HS-27A (cell line): ENCODE measurements at regions not wholly inside any gene's neighbourhood (a gene's known extent, or its start where the extent isn't known, plus 50 kb on each side); places are given as distances from the start of the nearest gene placed in this dataset.
"Not testable (repeated sequence)": the region's sequence is repeated elsewhere in the genome, so short reads cannot be mapped to it uniquely, and the experiment has no call there.

Experiments used
- DNase-seq: peaks from one replicate; pipeline ENCODE4 v3.0.0-alpha.2; 2012; ENCODE audit warnings: low read depth, missing footprints

DNA sequence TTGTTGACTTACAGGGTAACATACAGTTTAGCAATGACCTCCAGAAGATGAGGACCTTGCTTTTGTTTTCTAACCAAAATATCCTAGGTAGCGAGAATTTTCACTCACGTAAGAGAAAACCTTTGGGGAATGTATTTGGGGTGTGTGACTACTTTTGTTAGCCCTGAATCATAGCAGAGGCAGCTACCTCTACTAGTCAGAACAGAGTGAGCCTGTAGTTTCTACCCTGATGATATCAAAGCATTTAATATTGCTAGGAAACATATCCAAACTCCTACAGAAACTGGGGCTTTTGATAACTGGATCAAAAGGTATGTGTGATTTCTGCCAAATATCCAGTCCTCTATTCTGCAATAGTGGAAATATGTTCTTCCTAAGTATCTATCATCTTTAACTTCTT lies 462.6 kb upstream of the ZEB2 start:
- no peak for DNase-seq

DNA sequence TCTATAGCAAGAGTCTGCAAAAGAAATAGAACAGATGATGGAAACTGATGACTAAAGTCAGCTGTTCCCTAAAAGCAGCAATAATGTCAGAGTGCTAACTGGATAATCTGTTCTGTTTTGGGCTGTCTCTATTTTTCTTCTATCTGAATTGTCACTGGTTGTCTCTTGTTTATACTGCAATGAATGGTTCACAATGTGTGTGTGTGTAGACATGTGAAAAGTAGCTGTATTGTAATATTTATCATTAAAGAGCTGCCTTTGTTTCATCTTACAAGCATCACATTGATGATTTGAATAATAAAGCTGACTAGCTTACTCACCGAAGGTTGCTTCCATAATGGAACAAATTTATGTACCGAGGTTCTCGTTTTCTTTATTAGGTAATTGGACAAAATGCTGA lies 456.0 kb upstream of the ZEB2 start:
- no peak for DNase-seq

DNA sequence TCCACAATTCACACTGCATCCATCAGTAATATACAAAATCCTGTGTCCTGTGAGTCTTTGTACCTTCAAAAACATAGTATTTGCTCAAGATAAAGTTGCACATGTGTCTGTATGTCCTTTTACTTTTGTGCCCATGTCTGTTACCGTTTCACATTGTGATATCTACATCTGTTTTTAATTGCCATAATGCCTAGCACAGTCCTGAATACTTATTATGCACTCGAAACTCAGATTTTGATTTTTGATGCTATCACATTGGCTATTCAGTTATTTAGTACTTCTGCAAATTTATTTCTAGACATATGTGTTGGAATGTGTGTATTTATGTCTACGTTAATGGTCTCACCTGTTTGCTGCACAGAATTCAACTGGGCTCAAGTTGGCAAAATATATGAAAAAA lies 452.8 kb upstream of the ZEB2 start:
- DNase-seq: no peak

DNA sequence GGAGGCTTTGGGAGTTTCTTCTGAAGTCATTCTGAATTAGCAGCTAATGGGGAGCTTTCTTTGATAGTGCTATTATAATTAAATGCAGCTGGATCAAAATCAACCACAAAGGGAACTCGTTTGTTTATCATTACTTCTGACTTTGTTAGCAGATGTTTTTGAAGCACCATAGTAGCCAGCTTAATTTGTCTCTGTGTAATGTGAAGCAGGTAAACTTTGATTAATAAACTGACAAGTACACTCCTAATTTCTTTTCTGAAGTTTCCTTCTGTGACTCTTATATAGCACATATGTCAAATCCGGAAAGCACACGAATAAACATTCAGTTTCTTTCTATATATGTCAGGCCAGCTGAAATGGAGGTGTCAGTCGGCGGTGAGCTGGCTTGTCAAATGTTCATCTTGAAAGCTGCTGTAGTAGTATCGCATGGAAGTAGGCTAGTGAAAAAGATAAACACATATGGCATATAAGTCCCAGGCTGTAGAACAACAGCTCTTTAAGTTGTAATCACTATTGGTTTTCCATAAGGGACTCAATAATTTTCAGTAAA lies 451.9 kb upstream of the ZEB2 start:
- no peak for DNase-seq

DNA sequence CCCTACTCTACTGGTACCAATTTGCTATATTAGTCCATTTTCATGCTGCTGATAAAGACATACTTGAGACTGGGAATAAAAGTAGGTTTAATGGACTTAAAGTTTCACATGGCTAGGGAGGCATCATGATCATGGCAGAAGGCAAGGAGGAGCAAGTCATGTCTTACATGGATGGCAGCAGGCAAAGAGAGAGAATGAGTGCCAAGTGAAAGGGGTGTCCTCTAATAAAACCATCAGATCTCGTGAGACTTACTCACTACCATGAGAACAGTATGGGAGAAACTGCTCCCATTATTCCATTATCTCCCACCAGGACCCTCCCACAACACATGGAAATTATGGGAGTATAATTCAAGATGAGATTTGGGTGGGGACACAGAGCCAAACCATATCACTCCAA lies 450.5 kb upstream of the ZEB2 start:
- not testable (repeated sequence) for DNase-seq

DNA sequence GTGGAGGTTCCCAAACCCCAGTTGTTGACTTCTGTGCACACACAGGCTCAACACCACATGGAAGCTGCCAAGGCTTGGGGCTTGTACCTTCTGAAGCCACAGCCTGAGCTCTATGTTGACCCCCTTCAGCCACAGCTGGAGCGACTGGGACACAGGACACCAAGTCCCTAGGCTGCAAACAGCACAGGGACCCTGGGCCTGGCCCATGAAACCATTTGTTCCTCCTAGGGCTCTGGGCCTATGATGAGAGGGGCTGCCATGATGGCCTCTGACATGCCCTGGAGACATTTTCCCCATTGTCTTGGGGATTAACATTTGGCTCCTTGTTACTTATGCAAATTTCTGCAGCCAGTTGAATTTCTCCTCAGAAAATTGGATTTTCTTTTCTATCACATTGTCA lies 449.6 kb upstream of the ZEB2 start:
- not testable (repeated sequence) for DNase-seq

DNA sequence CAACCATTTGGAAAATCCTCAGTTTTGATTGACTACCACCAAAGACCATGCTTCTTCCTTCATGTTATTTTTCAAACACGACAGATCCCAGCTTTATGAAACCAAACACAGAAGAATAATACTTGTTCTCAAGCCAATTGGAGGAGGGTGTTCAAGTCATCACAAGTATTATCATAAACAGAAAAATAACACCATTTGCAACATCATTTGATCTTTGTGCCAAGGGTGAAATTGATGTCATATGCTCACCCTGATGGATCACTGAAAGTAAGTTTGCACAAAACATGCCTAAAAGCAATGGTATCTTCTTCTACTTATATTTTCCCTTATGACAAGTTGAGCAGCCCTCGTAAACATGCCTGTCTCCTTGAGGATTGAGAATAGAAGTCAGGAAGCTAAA lies 448.0 kb upstream of the ZEB2 start:
- no peak for DNase-seq

DNA sequence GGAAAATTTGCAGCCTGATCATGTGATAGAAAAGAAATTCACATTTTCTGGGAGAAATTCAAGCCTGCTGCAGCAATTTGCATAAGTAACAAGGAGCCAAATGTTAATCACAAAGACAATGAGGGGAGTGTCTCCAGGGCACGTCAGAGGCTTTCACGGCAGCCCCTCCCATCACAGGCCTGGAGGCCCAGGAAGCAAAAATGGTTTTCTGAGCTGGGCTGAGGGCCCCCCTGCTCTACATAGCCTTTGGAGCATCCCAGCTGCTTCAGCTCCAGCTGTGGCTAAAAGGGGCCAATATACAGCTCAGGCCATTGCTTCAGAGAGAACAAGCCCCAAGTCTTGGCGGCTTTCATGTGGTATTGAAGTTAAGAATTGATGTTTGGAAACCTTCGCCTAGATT lies 445.3 kb upstream of the ZEB2 start:
- DNase-seq: no peak

DNA sequence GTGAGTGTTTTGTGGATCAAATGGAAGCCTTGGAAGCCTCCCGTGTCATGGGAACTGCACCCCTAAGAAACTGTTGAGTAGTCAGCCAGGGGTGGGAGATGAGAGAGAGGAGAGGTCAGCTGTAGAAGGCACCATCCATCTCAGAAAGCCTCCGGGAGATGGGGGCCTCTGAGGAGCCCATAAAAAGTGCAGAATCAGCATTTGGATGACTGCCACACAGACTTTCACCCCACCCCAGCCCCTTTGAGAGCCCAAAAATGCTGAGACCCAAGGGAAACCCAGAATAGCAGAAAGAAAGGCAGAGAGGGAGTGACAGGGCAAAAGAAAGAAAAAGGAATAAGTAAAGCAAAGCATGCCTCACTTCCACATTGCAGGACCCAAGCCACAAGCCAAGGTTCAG lies 443.1 kb upstream of the ZEB2 start:
- DNase-seq: no peak

DNA sequence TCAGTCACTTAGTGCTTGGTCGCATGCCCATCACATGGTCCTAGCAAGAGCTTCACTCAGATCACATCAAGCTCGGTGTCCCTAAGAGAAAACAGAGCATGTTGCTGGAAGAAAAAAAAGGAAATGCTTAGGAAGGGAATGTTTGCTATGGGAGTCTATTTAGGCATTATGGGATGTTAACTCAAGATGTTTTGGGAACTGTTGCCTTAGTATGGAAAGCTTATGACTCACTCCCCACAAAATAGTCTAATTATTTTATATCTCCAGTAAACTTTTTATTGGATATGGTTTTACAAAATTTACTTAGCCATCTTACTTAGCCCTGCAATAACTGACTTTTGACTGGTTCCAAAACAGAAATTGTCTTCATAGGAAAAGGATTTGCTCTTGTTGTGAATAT lies 439.5 kb upstream of the ZEB2 start:
- no peak for DNase-seq

DNA sequence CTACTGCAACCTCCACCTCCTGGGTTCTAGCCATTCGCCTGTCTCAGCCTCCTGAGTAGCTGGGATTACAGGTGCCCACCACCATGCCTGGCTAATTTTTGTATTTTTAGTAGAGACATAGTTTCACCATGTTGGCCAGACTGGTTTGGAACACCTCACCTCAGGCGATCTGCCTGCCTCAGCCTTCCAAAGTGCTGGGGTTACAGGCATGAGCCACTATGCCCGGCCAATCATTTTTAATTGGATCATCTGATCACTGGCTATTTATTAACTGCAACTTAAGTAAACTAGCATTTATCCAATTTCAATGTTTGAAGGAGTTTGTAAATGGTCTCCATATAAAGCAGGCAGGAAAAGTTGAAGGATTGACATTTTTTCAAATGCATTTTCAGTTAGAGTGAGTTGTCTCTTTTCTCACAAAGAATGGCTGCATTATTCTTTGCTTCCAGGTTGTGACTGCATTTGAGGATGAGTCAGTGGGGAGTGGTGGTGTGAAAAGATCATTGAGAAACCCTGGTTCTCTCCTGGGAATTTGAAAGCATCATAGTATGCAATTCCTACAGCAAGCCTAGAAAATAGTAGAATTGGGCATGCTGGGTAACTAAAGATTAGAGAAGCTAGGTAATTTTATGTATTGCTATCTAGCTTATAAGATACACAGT lies 431.1 kb upstream of the ZEB2 start:
- DNase-seq: peak; percentile 51

DNA sequence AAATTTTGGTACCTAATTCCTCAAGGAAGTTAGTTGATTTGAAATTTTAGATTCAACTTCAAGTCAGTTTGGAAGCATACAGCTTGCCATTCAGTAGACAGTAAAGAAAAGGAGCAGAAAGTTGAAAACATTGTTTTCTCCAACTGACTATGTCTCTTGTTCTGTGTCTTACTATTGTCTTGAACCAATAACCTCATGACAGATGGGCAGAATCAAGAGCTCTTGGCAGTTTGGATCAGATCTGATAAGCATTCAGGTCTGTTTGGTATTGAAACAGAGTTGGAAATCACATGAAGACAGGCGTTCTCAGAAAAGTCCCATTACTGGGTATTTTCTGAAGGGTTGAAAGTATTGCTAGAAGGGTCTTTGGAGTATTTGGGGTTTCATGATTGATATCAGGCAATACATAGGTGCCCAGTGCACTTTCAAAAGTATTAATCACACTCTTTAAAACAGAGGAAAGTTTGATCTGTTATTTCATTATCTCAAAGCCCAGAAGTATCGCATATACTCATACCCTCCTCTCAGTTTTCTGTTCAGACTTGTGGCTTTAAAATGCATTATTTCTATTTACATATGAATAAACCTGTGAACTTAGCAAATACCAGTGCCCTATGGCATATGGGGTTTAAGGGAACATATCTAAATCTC lies 428.4 kb upstream of the ZEB2 start:
- no peak for DNase-seq

DNA sequence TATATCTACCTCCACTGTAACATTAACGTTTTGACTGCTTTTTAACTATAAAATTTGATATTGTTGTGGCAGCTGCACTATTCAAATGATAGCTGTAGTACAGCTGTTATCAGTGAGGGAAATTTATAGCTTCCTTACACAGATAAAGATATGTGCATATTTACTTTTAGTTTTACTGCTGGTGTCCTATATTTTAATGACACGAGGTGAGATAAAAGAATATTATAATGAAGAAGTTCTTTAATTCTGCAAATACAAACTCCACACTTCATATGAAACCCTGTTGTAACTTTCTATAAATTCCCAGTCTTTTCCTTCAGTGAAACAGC lies 427.8 kb upstream of the ZEB2 start:
- no peak for DNase-seq

DNA sequence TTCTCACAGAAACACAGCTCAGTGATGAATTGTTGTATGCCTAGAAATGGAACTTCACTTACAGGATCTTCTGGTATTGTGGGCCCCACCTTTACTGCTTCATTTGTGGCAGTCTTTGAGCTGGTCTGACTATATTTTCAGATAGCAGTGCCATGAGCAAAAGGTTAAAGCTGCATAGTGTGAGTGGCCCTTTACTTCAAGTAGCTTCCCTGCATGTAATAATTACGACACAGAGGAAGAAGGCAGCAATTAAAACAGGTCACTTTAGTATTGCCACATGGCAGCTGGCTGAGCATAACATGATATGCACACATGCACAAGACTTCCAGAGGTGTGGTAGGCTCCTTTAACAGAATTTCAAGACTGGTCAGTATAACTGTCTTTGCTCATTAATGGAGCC lies 426.3 kb upstream of the ZEB2 start:
- DNase-seq: no peak

DNA sequence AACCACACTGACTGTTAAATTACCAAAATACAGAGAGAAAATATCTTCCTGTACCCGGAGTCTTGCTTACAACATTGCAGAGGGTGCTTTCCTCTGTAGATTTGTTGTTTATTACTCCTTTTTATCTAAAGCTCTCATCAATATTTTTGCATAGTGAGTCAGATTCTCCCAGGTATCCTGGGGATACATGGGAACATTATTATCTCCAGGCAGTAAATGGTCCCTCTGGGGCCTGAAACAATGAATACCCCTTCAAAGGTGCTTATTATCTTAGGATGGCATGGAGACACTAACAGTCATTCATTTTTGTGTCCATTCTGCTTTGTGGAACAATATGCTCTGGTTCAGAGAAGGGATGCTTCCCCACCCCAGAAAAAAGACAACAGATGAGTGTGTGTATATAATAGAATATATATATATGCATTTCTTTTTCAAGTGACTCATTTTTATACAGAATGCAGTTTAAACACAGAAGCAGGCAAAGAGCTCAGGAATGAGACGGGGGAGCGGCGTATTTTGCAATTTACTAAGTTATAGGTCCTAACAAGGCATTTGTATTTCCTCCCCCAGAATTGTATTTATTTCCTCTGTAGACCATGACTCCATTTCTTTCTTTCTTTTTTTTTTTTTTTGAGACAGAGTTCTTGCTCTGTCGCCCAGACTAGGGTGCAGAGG lies 424.8 kb upstream of the ZEB2 start:
- no peak for DNase-seq

DNA sequence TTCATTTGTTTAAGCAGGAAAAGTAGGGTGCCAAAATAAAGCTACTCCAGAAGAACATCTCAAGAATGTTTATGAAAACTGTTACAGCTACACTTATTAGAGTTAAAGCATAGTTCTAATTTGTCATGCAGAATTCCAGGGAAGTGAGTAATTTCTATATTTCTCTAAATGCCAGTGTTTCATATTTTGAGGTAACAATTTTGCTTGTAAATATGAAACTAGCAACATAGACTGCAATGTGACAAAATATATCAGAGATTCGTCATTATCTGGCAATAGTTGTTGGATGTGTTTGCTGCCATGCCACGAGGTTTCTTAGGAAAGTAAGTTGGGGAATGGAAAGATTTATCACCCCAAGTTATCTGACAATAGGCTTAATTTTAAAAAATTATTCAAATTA lies 424.1 kb upstream of the ZEB2 start:
- DNase-seq: peak; percentile 83

DNA sequence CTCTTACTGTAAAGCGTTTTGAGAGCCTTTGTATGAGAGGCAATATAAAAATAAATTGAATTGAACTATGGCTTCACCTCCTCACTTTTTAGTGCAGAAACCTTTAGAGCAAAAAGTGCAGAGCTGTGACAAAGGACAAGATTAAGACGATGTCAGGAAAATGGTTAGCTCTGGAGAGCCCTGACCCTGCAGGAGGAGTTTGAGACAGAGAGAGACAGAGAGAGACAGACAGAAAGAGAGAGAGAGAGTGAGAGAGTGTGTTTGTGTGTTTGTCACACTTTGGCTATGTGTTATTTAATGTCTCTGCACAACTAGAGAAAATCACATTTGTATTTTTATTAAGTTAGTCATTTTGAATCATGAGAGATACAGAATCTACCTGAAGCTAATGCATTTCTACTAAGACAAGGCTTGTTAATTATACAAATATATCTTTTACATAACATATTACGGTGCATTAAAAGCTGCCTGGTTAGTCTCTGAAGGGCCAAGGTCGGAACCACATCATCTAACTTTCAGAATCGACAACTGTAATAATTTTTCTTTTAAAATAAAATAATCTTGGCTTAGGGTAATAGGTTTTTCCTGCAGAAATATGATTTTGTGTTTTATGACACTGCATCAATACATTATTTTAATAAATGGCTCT lies 423.5 kb upstream of the ZEB2 start:
- no peak for DNase-seq

DNA sequence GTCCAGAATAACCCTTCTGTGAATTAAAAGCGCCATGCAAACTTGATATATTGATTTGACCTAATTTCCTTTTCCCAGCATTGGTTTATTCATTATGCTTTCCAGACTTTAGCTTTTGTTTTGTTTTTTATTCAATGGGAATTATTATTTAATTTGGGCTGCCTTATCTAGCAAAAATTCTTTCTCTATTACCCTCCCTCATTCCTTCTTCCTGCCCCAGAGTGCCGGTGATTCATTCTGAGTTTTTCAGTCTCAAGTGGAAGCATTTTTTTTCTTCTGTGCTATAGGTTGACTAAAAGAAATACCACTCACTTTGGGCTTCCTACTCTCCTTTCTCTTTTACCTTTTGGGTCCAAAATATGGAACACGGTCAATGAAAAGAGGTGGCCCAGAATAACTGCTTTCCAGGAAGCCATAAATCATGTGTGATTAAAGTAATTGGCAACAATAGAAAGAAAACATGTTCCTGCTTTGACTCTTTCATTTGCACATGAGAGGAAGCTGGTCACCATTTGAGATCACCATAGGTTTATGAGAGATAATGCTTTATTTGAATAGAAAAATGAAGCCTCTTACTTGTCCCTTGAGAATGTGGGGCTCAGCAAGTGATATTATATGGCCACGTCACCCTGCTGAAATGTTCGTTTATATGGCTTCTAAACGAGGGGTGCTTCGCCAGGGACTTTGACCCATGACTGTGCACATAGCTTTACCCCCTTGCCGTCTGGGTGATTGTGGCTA lies 422.8 kb upstream of the ZEB2 start:
- peak; percentile 70 for DNase-seq

DNA sequence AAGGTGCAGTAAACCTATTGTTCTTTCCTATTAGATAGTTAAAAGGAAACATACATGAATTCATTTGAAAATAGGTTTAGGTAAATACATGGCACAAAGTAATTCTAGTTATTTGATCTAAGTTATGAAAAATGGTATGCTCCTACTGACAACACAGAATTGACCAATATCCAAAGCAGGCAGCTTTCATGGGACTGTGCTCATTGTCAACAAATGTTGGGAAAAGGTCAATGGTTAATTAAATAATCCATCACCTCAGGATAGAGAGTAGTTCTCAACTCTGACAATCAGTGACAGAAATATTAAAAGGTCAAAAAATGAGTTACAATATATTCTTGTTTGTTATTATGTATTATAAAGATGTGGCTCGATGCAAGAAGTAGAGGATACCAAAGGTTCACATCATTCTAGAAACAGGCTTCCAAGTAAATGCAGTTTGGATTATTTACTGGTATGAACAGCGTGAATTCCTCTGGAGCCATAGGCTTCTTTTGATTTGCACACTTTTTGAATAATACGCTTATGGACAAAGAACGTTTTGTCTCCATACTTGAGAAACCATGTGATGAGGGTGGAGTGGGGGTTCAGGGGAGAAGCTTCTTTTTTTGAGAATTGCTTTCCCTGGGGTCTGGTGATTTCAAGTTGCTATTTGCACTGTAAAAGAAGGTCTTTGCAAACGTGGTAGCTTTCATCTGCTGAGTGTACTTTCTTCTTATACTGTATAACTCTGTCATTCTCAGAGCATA lies 422.0 kb upstream of the ZEB2 start:
- peak; percentile 9 for DNase-seq

DNA sequence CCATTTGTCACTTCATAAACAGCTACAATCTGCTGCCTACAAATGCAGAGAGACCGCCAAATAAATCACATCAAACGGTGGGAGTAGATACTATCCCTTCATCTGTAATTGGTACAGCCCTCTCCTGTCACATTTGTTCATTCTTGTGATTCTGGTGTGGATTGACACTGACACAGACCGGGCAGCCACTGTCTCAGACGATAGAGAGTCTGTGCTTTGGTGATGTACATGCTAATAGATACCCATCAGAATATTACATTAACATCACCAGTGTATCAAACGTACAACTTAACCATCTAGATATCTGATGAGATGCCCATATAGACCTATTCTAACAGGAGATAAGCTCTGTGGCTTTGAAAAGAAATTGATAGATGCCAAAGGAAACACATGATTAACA lies 419.7 kb upstream of the ZEB2 start:
- no peak for DNase-seq

DNA sequence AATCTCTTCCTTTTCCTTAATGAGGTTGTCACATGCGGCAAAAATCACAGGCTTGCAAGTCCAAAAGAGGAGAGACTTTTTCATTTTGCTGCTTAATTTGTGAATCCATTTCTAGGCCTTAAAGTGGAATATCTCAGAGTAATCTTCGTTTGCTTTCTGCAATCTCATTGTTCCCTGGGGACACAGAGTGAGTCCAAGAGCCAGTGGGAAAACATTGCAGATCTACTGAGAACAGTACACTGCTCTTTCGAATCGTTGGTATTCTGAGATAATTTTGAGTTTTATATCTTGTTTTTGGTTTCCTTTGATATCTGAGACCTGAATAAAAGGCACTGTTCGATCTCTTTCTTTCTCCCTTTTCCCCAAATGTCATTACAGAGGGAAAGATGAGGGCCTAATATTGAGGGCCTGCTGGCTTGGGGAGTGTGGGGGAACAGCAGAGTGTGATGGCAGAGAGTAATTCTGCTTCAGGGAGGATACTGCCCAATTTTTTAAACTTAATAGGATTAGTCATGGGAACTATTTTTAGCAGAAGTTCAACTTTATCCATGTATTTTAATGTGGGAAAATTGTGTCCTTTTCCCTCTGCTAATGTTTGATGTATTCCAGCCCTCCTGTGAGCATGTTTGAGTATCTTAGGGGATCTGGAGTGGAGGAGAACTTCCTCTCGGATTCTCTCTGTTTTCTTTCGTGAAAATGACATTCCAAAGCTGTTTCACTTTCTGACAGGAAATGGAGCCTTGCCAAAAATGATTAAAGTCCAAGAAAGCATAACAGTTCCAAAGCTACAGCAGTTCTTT lies 418.2 kb upstream of the ZEB2 start:
- DNase-seq: peak; percentile 66
